GM11168 (cell line): ENCODE measurements at regions not wholly inside any gene's neighbourhood (a gene's known extent, or its start where the extent isn't known, plus 50 kb on each side); places are given as distances from the start of the nearest gene placed in this dataset.
"Not testable (repeated sequence)": the region's sequence is repeated elsewhere in the genome, so short reads cannot be mapped to it uniquely, and the experiment has no call there.

Source experiments
- in situ Hi-C: fragments of 300-500 bp; cut with MboI; formaldehyde crosslinking; loops from one replicate; pipeline ENCODE4 v1.12.0; 2022; ENCODE audit warnings: low sequenced_read_pairs; ENCODE audit not compliant: unreplicated experiment

- in situ Hi-C loops, result no loop called here
Observed at GRCh38 chr2:43006834-43007543, 214.6 kb upstream of the HAAO start.

GRCh38 chr2:43005975-43006833 lies 213.8 kb upstream of the HAAO start:
- in situ Hi-C loops, result no loop called here

GRCh38 chr2:43005245-43005974 lies 213.0 kb upstream of the HAAO start:
- in situ Hi-C loops, result no loop called here

- in situ Hi-C loops, result no loop called here
Observed at GRCh38 chr2:43004879-43005244, 212.5 kb upstream of the HAAO start.

GRCh38 chr2:43004126-43004865 lies 211.9 kb upstream of the HAAO start:
- in situ Hi-C loops, result not testable (repeated sequence)

GRCh38 chr2:43003702-43004101 lies 211.3 kb upstream of the HAAO start:
- in situ Hi-C loops, result no loop called here

GRCh38 chr2:43001787-43002468 lies 209.5 kb upstream of the HAAO start:
- in situ Hi-C loops, result no loop called here

GRCh38 chr2:43001055-43001378 lies 208.6 kb upstream of the HAAO start:
- in situ Hi-C loops, result no loop called here

GRCh38 chr2:43000242-43001054 lies 208.1 kb upstream of the HAAO start:
- in situ Hi-C loops, result no loop called here

GRCh38 chr2:42999856-43000241 lies 207.5 kb upstream of the HAAO start:
- in situ Hi-C loops, result no loop called here

- in situ Hi-C loops, result no loop called here
Observed at GRCh38 chr2:42999391-42999841, 207.0 kb upstream of the HAAO start.

GRCh38 chr2:42998721-42999120 lies 206.3 kb upstream of the HAAO start:
- in situ Hi-C loops, result no loop called here

GRCh38 chr2:42996528-42996927 lies 204.1 kb upstream of the HAAO start:
- in situ Hi-C loops, result no loop called here

GRCh38 chr2:42995752-42996422 lies 203.5 kb upstream of the HAAO start:
- in situ Hi-C loops, result no loop called here

GRCh38 chr2:42989283-42990081 lies 197.1 kb upstream of the HAAO start:
- in situ Hi-C loops, result not testable (repeated sequence)

GRCh38 chr2:42988055-42988454 lies 195.7 kb upstream of the HAAO start:
- in situ Hi-C loops, result not testable (repeated sequence)

GRCh38 chr2:42987112-42987922 lies 194.9 kb upstream of the HAAO start:
- in situ Hi-C loops, result no loop called here
